Prostate gland (tissue), 2 donors: ENCODE measurements at regions not wholly inside any gene's neighbourhood (a gene's known extent, or its start where the extent isn't known, plus 50 kb on each side); places are given as distances from the start of the nearest gene placed in this dataset.

ENCODE experiments used
- POLR2A ChIP-seq: fragments of 450-650 bp; IDR thresholded peaks from one replicate; pipeline ENCODE4 v1.6.1; 2016; ENCODE audit warnings: antibody characterized with exemption, mild to moderate bottlenecking
- TF ChIP-seq, protein P1 (sequence below), 4 experiments: fragments of 200-600 bp in 2 of 4; fragments of 450-650 bp in 2 of 4; sonication (generic) in 2 of 4; IDR thresholded peaks; 1 replicate in 3 of 4; 2 replicates in 1 of 4; pipeline ENCODE4 v1.5.1; 2016 to 2019; ENCODE audit warnings: antibody characterized with exemption in 4 of 4, mild to moderate bottlenecking in 2 of 4, moderate library complexity in 2 of 4

DNA sequence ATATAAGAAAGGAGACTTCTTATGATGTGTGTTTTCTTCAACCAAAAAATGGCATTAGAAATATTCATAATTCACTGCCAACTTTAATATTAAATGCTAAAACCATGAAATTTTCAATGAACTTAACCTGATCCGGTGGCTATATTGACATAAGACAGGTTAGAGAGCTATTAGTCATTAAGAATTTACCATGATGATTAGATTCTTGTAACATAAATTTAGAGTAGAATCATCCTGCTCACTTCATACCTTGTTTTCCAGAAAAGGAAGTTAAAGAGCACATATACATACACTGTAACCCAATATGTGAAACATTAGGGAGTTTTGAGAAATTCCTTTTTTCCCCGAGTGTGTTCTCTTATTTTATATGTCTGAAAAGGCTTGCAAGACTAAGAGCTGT lies 430.3 kb upstream of the SEMA3A start:
- TF ChIP-seq, protein P1, sequence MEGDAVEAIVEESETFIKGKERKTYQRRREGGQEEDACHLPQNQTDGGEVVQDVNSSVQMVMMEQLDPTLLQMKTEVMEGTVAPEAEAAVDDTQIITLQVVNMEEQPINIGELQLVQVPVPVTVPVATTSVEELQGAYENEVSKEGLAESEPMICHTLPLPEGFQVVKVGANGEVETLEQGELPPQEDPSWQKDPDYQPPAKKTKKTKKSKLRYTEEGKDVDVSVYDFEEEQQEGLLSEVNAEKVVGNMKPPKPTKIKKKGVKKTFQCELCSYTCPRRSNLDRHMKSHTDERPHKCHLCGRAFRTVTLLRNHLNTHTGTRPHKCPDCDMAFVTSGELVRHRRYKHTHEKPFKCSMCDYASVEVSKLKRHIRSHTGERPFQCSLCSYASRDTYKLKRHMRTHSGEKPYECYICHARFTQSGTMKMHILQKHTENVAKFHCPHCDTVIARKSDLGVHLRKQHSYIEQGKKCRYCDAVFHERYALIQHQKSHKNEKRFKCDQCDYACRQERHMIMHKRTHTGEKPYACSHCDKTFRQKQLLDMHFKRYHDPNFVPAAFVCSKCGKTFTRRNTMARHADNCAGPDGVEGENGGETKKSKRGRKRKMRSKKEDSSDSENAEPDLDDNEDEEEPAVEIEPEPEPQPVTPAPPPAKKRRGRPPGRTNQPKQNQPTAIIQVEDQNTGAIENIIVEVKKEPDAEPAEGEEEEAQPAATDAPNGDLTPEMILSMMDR (IDR thresholded peaks at IDR 0.05): no peak
- no peak for TF ChIP-seq POLR2A
